AG09309 (cell line): ENCODE measurements at regions not wholly inside any gene's neighbourhood (a gene's known extent, or its start where the extent isn't known, plus 50 kb on each side); places are given as distances from the start of the nearest gene placed in this dataset.

Experiments used
- DNase-seq: peaks from one replicate; pipeline ENCODE4 v3.0.0-alpha.2; 2010; ENCODE audit warnings: low read depth
- H3K4me3 ChIP-seq: 2 replicates; pipeline ENCODE4 v1.5.1; 2011; ENCODE audit warnings: mild to moderate bottlenecking, low read depth, low read length, moderate library complexity; ENCODE audit not compliant: control insufficient read depth
- CTCF ChIP-seq: IDR thresholded peaks from 2 replicates; pipeline ENCODE4 v1.5.1; 2011; ENCODE audit warnings: mild to moderate bottlenecking, low read depth, low read length, inconsistent platforms; ENCODE audit not compliant: insufficient read depth, control insufficient read depth; ENCODE audit errors: missing control alignments

DNA sequence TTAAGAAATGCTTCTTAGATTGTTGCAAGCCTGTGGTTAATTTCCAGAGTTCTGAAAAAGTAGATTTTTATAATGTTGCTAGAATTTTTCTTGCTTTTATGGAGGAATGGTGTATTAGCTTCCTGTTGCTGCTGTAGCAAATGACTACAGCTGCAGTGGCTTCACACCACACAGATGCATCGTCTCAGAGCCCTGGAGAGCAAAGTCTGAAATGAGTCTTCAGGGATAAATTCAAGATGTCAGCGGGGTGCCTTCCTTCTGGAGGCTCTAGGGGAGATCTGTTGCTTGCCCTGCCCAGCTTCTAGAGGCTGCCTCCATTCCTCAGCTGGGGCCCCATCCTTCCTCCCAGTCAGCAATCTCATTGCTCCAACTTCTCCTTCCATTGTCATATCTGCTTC, 187.8 kb downstream of the ZNF516 start:
- TF ChIP-seq CTCF, result no peak
- DNase-seq, result no peak
- H3K4me3 ChIP-seq, result no peak overlapping the region

GRCh38 chr18:76306685-76307292, 188.3 kb downstream of the ZNF516 start:
- H3K4me3 ChIP-seq, result no peak overlapping the region
- no peak for DNase-seq
- peak; percentile 3 for TF ChIP-seq CTCF

- DNase-seq, result no peak
Measured at GRCh38 chr18:76285866-76286265, 209.2 kb downstream of the ZNF516 start.

DNA sequence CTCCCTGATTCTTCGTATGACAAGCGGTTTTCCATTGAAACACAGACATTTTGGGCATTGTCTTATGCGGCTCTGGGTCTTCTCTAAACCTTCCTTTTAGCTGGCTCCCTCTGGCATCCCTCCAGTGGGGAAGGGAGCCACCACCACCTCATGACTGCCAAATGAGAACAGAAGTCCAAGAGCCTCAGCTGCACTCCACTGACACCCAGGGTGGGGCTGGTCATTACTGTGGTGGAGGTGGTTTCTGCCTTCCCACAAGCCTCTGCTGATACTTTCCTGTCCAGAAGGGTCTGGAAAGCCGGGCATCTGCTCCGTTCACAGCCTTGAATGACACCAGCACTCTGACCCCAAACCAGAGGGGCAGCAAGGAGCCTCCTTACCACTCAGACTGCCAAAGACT, 213.5 kb downstream of the ZNF516 start:
- no peak overlapping the region for H3K4me3 ChIP-seq
- DNase-seq, result no peak
- no peak for TF ChIP-seq CTCF

More at GRCh38 chr18:76285866-76286265, 209.2 kb downstream of the ZNF516 start:
- no peak for TF ChIP-seq CTCF
- no peak overlapping the region for H3K4me3 ChIP-seq

- no peak for TF ChIP-seq CTCF
Measured at GRCh38 chr18:76277801-76278200, 217.2 kb downstream of the ZNF516 start.

GRCh38 chr18:76275727-76276313, 219.2 kb downstream of the ZNF516 start:
- DNase-seq, result no peak
- TF ChIP-seq CTCF, result no peak

More at GRCh38 chr18:76277801-76278200, 217.2 kb downstream of the ZNF516 start:
- DNase-seq, result no peak
- no peak overlapping the region for H3K4me3 ChIP-seq

More at GRCh38 chr18:76275727-76276313, 219.2 kb downstream of the ZNF516 start:
- H3K4me3 ChIP-seq, result no peak overlapping the region
